Tibial nerve (tissue), 4 donors: ENCODE measurements at regions not wholly inside any gene's neighbourhood (a gene's known extent, or its start where the extent isn't known, plus 50 kb on each side); places are given as distances from the start of the nearest gene placed in this dataset.
"Not testable (repeated sequence)": the region's sequence is repeated elsewhere in the genome, so short reads cannot be mapped to it uniquely, and the experiment has no call there.

Source experiments
- DNase-seq, 2 donors: peaks; one replicate each; pipeline ENCODE4 v3.0.0-alpha.2; 2019; ENCODE audit warnings: low spot score in 2 of 2
- H3K27ac ChIP-seq, 4 donors: fragments of 200-600 bp; sonication (generic) in 3 of 4; one replicate each; pipeline ENCODE4 v1.5.1; 2017 to 2019; ENCODE audit warnings: mild to moderate bottlenecking in 1 of 4
- H3K27me3 ChIP-seq, 2 donors: fragments of 200-600 bp; sonication (generic) in 1 of 2; one replicate each; pipeline versions ENCODE4 v1.5.1 to v1.6.0; 2017 to 2019
- H3K36me3 ChIP-seq, 3 donors: fragments of 200-600 bp; sonication (generic); one replicate each; pipeline ENCODE4 v1.5.1; 2018 to 2019
- H3K4me1 ChIP-seq, 4 donors: fragments of 200-600 bp; sonication (generic) in 3 of 4; one replicate each; pipeline ENCODE4 v1.5.1; 2017 to 2019
- H3K4me3 ChIP-seq, 4 donors: fragments of 200-600 bp; sonication (generic) in 3 of 4; one replicate each; pipeline ENCODE4 v1.5.1; 2017 to 2019; ENCODE audit warnings: mild to moderate bottlenecking in 1 of 4, moderate library complexity in 1 of 4
- H3K9me3 ChIP-seq, 4 donors: fragments of 200-600 bp; sonication (generic) in 3 of 4; one replicate each; pipeline ENCODE4 v1.5.1; 2017 to 2019
- EP300 ChIP-seq, 2 donors: sonication (generic); formaldehyde crosslinking; IDR thresholded peaks; one replicate each; pipeline ENCODE4 v1.6.1; 2017; ENCODE audit warnings: antibody characterized with exemption in 2 of 2, mild to moderate bottlenecking in 1 of 2
- POLR2A ChIP-seq, 2 donors: fragments of 450-650 bp; IDR thresholded peaks; one replicate each; pipeline ENCODE4 v1.6.1; 2017; ENCODE audit warnings: antibody characterized with exemption in 2 of 2, mild to moderate bottlenecking in 2 of 2, moderate library complexity in 2 of 2
- WGBS, 2 donors: methylation state at CpG; one replicate each; pipeline ENCODE4 v1.1.5; 2018; 5-methylcytosine and 5-hydroxymethylcytosine counted together
- TF ChIP-seq, protein P1 (sequence below), 5 experiments: fragments of 200-600 bp in 3 of 5; fragments of 450-650 bp in 2 of 5; sonication (generic) in 3 of 5; IDR thresholded peaks; one replicate each; pipeline ENCODE4 v1.5.1; 2016 to 2019; ENCODE audit warnings: antibody characterized with exemption in 5 of 5, mild to moderate bottlenecking in 3 of 5, moderate library complexity in 2 of 5

DNA sequence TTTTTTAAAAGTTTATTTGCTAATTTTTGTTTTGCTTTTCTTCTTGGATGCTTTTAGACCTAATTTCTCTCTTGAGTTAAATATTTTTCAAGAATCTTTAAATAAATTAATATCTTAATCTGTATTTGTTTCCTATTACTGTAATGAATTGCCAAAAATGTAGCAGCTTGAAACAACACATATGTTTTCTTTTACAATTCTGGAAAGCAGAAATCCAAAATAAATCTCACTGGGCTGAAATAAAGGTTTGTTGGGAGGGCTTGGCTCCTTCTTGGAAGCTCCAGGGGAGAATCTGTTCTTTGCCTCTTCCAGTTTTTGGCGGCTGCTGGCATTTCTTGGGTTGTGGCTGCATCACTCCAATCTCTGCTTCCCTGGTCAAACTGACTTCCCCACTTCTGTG lies 658.1 kb upstream of the ARRDC3 start:
- no peak overlapping the region for H3K4me3 ChIP-seq
- WGBS, 2 donors: 56 to 61% methylated on average over 1 of the region's 1 CpG
- no peaks in the 10 kb centered on the region for H3K4me1 ChIP-seq
- H3K27me3 ChIP-seq: no peaks in the 10 kb centered on the region
- H3K36me3 ChIP-seq: no peaks in the 10 kb centered on the region
- no peaks in the 10 kb centered on the region for H3K9me3 ChIP-seq
- TF ChIP-seq, protein P1, sequence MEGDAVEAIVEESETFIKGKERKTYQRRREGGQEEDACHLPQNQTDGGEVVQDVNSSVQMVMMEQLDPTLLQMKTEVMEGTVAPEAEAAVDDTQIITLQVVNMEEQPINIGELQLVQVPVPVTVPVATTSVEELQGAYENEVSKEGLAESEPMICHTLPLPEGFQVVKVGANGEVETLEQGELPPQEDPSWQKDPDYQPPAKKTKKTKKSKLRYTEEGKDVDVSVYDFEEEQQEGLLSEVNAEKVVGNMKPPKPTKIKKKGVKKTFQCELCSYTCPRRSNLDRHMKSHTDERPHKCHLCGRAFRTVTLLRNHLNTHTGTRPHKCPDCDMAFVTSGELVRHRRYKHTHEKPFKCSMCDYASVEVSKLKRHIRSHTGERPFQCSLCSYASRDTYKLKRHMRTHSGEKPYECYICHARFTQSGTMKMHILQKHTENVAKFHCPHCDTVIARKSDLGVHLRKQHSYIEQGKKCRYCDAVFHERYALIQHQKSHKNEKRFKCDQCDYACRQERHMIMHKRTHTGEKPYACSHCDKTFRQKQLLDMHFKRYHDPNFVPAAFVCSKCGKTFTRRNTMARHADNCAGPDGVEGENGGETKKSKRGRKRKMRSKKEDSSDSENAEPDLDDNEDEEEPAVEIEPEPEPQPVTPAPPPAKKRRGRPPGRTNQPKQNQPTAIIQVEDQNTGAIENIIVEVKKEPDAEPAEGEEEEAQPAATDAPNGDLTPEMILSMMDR (IDR thresholded peaks at IDR 0.05): no peak
- TF ChIP-seq POLR2A (IDR thresholded peaks at IDR 0.05) (no peak), EP300 (IDR thresholded peaks at IDR 0.05) (no peak)
- no peak overlapping the region for H3K27ac ChIP-seq
- DNase-seq: no peak

DNA sequence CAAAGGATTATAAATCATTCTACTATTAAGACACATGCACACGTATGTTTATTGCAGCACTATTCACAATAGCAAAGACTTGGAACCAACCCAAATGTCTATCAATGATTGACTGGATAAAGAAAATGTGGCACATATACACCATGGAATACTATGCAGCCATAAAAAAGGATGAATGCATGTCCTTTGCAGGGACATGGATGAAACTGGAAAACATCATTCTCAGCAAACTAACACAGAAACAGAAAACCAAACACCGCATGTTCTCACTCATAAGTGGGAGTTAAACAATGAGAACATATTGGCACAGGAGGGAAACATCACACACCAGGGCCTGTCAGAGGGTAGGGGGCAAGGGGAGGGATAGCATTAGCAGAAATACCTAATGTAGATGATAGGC lies 646.7 kb upstream of the ARRDC3 start:
- H3K4me1 ChIP-seq, H3K4me3 ChIP-seq, H3K27ac ChIP-seq, H3K27me3 ChIP-seq, H3K9me3 ChIP-seq, DNase-seq, H3K36me3 ChIP-seq: not testable (repeated sequence)
- WGBS, 2 donors: 95 to 96% methylated on average over 2 of the region's 2 CpGs

DNA sequence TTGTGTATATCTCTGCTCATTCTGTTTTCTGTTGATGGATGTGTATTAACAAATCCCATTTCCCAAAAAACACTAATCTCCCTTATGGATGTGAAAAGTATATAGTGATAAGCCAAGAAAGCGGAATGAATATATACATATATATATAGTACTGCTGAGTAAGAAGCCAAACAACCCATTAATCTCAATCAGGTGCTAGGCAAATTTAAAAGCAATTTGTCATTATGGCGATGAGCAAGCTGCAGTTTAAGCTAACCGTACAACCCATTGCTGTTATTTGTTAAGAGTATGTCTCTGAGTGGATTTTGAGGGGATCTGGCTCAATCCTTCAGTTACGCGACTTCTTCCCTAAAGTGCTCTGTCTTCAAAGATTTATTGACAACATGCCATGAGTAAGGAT lies 640.4 kb upstream of the ARRDC3 start:
- 84 to 86% methylated on average over 5 of the region's 5 CpGs for WGBS, 2 donors
- Histone ChIP-seq H3K4me1 (no peaks in the 10 kb centered on the region), H3K27me3 (no peaks in the 10 kb centered on the region), H3K9me3 (no peaks in the 10 kb centered on the region), H3K27ac (no peak overlapping the region), H3K36me3 (no peaks in the 10 kb centered on the region), H3K4me3 (no peak overlapping the region)
- no peak for DNase-seq
- TF ChIP-seq, protein P1 (IDR thresholded peaks at IDR 0.05): no peak
- TF ChIP-seq EP300 (IDR thresholded peaks at IDR 0.05) (no peak), POLR2A (IDR thresholded peaks at IDR 0.05) (no peak)

DNA sequence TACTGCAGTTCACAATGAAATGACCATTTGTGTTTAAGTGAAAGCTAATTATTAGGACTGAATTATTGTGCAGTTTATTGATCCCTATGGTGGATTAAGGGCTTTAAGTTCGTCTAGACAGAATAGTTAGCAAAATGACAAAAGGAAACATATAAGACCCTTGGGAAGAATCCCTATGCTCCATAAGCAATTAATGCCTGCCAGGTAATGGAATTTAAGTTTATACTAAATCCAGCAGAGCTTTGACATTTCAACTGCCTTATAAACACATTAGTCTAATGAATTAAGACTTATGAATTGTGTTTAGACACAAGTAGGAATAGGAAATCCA lies 640.0 kb upstream of the ARRDC3 start:
- TF ChIP-seq, protein P1 (IDR thresholded peaks at IDR 0.05): no peak
- TF ChIP-seq POLR2A (IDR thresholded peaks at IDR 0.05) (no peak), EP300 (IDR thresholded peaks at IDR 0.05) (no peak)
- Histone ChIP-seq H3K4me1 (no peaks in the 10 kb centered on the region), H3K27ac (no peak overlapping the region), H3K4me3 (no peak overlapping the region), H3K27me3 (no peaks in the 10 kb centered on the region), H3K9me3 (no peaks in the 10 kb centered on the region), H3K36me3 (no peaks in the 10 kb centered on the region)
- no peak for DNase-seq
- 55 to 59% methylated on average over 1 of the region's 1 CpG for WGBS, 2 donors

DNA sequence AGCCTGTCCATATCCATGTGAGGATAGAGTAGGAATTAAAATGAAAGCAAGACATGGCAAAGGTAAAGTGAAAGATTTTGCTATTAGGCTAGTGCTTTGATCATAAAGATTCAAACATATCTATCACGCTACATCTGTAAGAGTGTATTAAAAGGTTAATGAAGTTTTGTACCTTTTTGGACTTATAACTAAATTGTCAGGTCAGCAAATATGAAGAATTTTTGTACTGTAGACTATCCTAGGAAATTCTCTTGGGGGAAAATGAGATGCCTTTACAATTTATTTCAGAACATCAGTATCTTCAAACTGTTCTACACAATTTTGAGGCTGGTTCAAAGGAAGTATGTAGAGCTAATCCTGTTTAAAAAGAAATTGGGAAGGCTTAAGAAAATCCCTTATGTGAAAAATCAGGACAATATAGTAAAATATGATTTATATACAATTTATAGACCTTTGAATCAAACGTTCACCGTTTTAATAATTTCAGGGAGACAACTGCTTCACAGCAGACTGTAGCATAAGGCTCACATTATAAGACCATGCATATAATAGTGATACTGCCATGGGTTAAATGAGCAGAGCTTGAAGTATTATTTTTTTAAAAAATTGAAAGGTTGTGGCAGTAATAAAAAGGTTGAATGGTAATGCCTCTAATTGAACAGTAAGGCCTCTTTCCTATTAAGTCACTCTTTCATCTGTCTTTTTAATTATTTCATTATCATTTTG lies 639.5 kb upstream of the ARRDC3 start:
- DNase-seq: no peak
- Histone ChIP-seq H3K4me3 (no peak overlapping the region), H3K27me3 (no peaks in the 10 kb centered on the region), H3K36me3 (no peaks in the 10 kb centered on the region), H3K4me1 (no peaks in the 10 kb centered on the region), H3K27ac (no peak overlapping the region), H3K9me3 (no peaks in the 10 kb centered on the region)
- TF ChIP-seq EP300 (IDR thresholded peaks at IDR 0.05) (no peak), POLR2A (IDR thresholded peaks at IDR 0.05) (no peak)
- TF ChIP-seq, protein P1 (IDR thresholded peaks at IDR 0.05): no peak
- 80 to 88% methylated on average over 3 of the region's 3 CpGs for WGBS, 2 donors
